Gastroesophageal sphincter (tissue), 4 donors: ENCODE measurements at regions not wholly inside any gene's neighbourhood (a gene's known extent, or its start where the extent isn't known, plus 50 kb on each side); places are given as distances from the start of the nearest gene placed in this dataset.

Source experiments
- ATAC-seq: fragments of 150-250 bp; one replicate; pipeline ENCODE4 v1.9.1; 2016; ENCODE audit warnings: mild to moderate bottlenecking, moderate library complexity
- H3K27ac ChIP-seq, 4 donors: fragments of 200-600 bp; sonication (generic) in 3 of 4; 1 replicate in 3 of 4; 2 replicates in 1 of 4; pipeline ENCODE4 v1.5.1; 2016 to 2019
- H3K27me3 ChIP-seq: fragments of 200-600 bp; sonication (generic); one replicate; pipeline ENCODE4 v1.5.1; 2019
- H3K36me3 ChIP-seq, 2 donors: fragments of 200-600 bp; sonication (generic); one replicate each; pipeline ENCODE4 v1.5.1; 2019; ENCODE audit warnings: control low read depth in 1 of 2
- H3K4me1 ChIP-seq, 3 donors: fragments of 200-600 bp; sonication (generic); 1 replicate in 2 of 3; 2 replicates in 1 of 3; pipeline ENCODE4 v1.5.1; 2016 to 2019; ENCODE audit warnings: control low read depth in 2 of 3
- H3K4me3 ChIP-seq, 2 donors: fragments of 200-600 bp; sonication (generic); one replicate each; pipeline ENCODE4 v1.5.1; 2019; ENCODE audit warnings: mild to moderate bottlenecking in 1 of 2, moderate library complexity in 1 of 2
- H3K9me3 ChIP-seq, 3 donors: fragments of 200-600 bp; sonication (generic); one replicate each; pipeline ENCODE4 v1.5.1; 2017 to 2019; ENCODE audit warnings: control low read depth in 2 of 3
- CTCF ChIP-seq, 4 experiments: fragments of 200-600 bp in 2 of 4; fragments of 450-650 bp in 2 of 4; sonication (generic) in 1 of 4; IDR thresholded peaks; one replicate each; pipeline ENCODE4 v1.5.1; 2017 to 2019; ENCODE audit warnings: antibody characterized with exemption in 4 of 4, mild to moderate bottlenecking in 2 of 4, moderate library complexity in 2 of 4
- EP300 ChIP-seq: sonication (generic); formaldehyde crosslinking; IDR thresholded peaks from one replicate; pipeline ENCODE4 v1.6.1; 2017; ENCODE audit warnings: antibody characterized with exemption, mild to moderate bottlenecking
- POLR2A ChIP-seq, 2 donors: fragments of 450-650 bp; IDR thresholded peaks; one replicate each; pipeline ENCODE4 v1.6.1; 2017; ENCODE audit warnings: antibody characterized with exemption in 2 of 2, mild to moderate bottlenecking in 2 of 2, moderate library complexity in 1 of 2
- POLR2AphosphoS5 ChIP-seq: sonication (generic); formaldehyde crosslinking; IDR thresholded peaks from one replicate; pipeline ENCODE4 v1.6.1; 2017; ENCODE audit warnings: antibody characterized with exemption
- WGBS, 2 donors: methylation state at CpG; one replicate each; pipeline ENCODE4 v1.1.5; 2018; ENCODE audit warnings: low coverage in 1 of 2; 5-methylcytosine and 5-hydroxymethylcytosine counted together

- 31 to 40% methylated on average over 1 of the region's 1 CpG for WGBS, 2 donors
- TF ChIP-seq EP300 (no peak), POLR2AphosphoS5 (no peak)
- no peaks in the 10 kb centered on the region for H3K9me3 ChIP-seq
- H3K27ac ChIP-seq = no peak overlapping the region
- no peak for ATAC-seq
- no peaks in the 10 kb centered on the region for H3K27me3 ChIP-seq
- H3K4me1 ChIP-seq = no peaks in the 10 kb centered on the region
- H3K36me3 ChIP-seq = no peaks in the 10 kb centered on the region
- no peak overlapping the region for H3K4me3 ChIP-seq
Observed at GRCh38 chr9:74120061-74120460, 377.1 kb upstream of the RORB start.

- no peak overlapping the region for H3K4me3 ChIP-seq
- TF ChIP-seq POLR2A (IDR thresholded peaks at IDR 0.05) (no peak), POLR2AphosphoS5 (no peak), EP300 (no peak), CTCF (IDR thresholded peaks at IDR 0.05) (no peak)
- H3K27ac ChIP-seq = no peak overlapping the region
- ATAC-seq = no peak
- no peaks in the 10 kb centered on the region for H3K27me3 ChIP-seq
- H3K36me3 ChIP-seq = no peaks in the 10 kb centered on the region
- H3K9me3 ChIP-seq = no peaks in the 10 kb centered on the region
- H3K4me1 ChIP-seq = no peaks in the 10 kb centered on the region
- 73 to 77% methylated on average over 3 to 4 of the region's 4 CpGs for WGBS, 2 donors
Observed at GRCh38 chr9:74120470-74120869, 376.7 kb upstream of the RORB start.

GRCh38 chr9:74122216-74122615, 374.9 kb upstream of the RORB start:
- no peaks in the 10 kb centered on the region for H3K9me3 ChIP-seq
- H3K27ac ChIP-seq = no peak overlapping the region
- H3K4me1 ChIP-seq = no peaks in the 10 kb centered on the region
- no peaks in the 10 kb centered on the region for H3K36me3 ChIP-seq
- TF ChIP-seq POLR2AphosphoS5 (no peak), CTCF (IDR thresholded peaks at IDR 0.05) (no peak), POLR2A (IDR thresholded peaks at IDR 0.05) (no peak), EP300 (no peak)
- ATAC-seq = no peak
- H3K4me3 ChIP-seq = no peak overlapping the region
- WGBS, 2 donors = 34 to 68% methylated on average over 2 of the region's 2 CpGs
- H3K27me3 ChIP-seq = no peaks in the 10 kb centered on the region

- ATAC-seq = no peak
- H3K27ac ChIP-seq = no peak overlapping the region
- TF ChIP-seq POLR2A (IDR thresholded peaks at IDR 0.05) = no peak
- TF ChIP-seq CTCF (IDR thresholded peaks at IDR 0.05) = no peak
- no peak for TF ChIP-seq POLR2AphosphoS5
- TF ChIP-seq EP300 = no peak
- no peaks in the 10 kb centered on the region for H3K9me3 ChIP-seq
- H3K4me1 ChIP-seq = no peaks in the 10 kb centered on the region
- no peak overlapping the region for H3K4me3 ChIP-seq
- H3K36me3 ChIP-seq = no peaks in the 10 kb centered on the region
- WGBS, 2 donors = 75 to 96% methylated on average over 2 to 4 of the region's 4 CpGs
- H3K27me3 ChIP-seq = no peaks in the 10 kb centered on the region
Observed at GRCh38 chr9:74122661-74123060, 374.5 kb upstream of the RORB start.

- no peak for TF ChIP-seq CTCF (IDR thresholded peaks at IDR 0.05)
- no peak for TF ChIP-seq EP300
- TF ChIP-seq POLR2A (IDR thresholded peaks at IDR 0.05) = no peak
- no peak for TF ChIP-seq POLR2AphosphoS5
- no peaks in the 10 kb centered on the region for H3K36me3 ChIP-seq
- no peaks in the 10 kb centered on the region for H3K27me3 ChIP-seq
- H3K4me3 ChIP-seq = no peak overlapping the region
- 50 to 56% methylated on average over 1 to 4 of the region's 5 CpGs for WGBS, 2 donors
- no peaks in the 10 kb centered on the region for H3K4me1 ChIP-seq
- H3K27ac ChIP-seq = no peak overlapping the region
- ATAC-seq = no peak
- no peaks in the 10 kb centered on the region for H3K9me3 ChIP-seq
Observed at GRCh38 chr9:74125941-74126340, 371.2 kb upstream of the RORB start.
